ENCODE measurements at regions not wholly inside any gene's neighbourhood (a gene's known extent, or its start where the extent isn't known, plus 50 kb on each side); places are given as distances from the start of the nearest gene placed in this dataset.
"Not testable (repeated sequence)": the region's sequence is repeated elsewhere in the genome, so short reads cannot be mapped to it uniquely, and the experiment has no call there.

GRCh38 chr11:92168936-92169335 is 55.7 kb upstream of the FAT3 start:
- no peak for DNase-seq (ENCODE audit: extremely low read depth, low read depth, low spot score)

- no peak for DNase-seq (ENCODE audit: extremely low read depth, low read depth, low spot score)
These were observed 57.0 kb upstream of the FAT3 start for GRCh38 chr11:92167571-92167970.

- DNase-seq (ENCODE audit: extremely low read depth, low read depth, low spot score), result no peak
These were observed 58.3 kb upstream of the FAT3 start for GRCh38 chr11:92166335-92166734.

GRCh38 chr11:92163879-92164278 is 60.7 kb upstream of the FAT3 start:
- no peak for DNase-seq (ENCODE audit: extremely low read depth, low read depth, low spot score)

GRCh38 chr11:92162776-92163175 is 61.8 kb upstream of the FAT3 start:
- DNase-seq (ENCODE audit: extremely low read depth, low read depth, low spot score), result no peak

GRCh38 chr11:92159931-92160330 is 64.7 kb upstream of the FAT3 start:
- DNase-seq (ENCODE audit: extremely low read depth, low read depth, low spot score), result no peak

- not testable (repeated sequence) for DNase-seq (ENCODE audit: extremely low read depth, low read depth, low spot score)
These were observed 67.2 kb upstream of the FAT3 start for GRCh38 chr11:92157390-92157789.

- no peak for DNase-seq (ENCODE audit: extremely low read depth, low read depth, low spot score)
These were observed 70.0 kb upstream of the FAT3 start for GRCh38 chr11:92154611-92155010.

GRCh38 chr11:92154110-92154509 is 70.5 kb upstream of the FAT3 start:
- no peak for DNase-seq (ENCODE audit: extremely low read depth, low read depth, low spot score)

GRCh38 chr11:92153542-92153941 is 71.1 kb upstream of the FAT3 start:
- no peak for DNase-seq (ENCODE audit: extremely low read depth, low read depth, low spot score)

- DNase-seq (ENCODE audit: extremely low read depth, low read depth, low spot score), result no peak
These were observed 72.4 kb upstream of the FAT3 start for GRCh38 chr11:92152245-92152644.

GRCh38 chr11:92149996-92150395 is 74.6 kb upstream of the FAT3 start:
- no peak for DNase-seq (ENCODE audit: extremely low read depth, low read depth, low spot score)

GRCh38 chr11:92141725-92142124 is 82.9 kb upstream of the FAT3 start:
- DNase-seq (ENCODE audit: extremely low read depth, low read depth, low spot score), result no peak

- no peak for DNase-seq (ENCODE audit: extremely low read depth, low read depth, low spot score)
These were observed 83.5 kb upstream of the FAT3 start for GRCh38 chr11:92141159-92141558.

- no peak for DNase-seq (ENCODE audit: extremely low read depth, low read depth, low spot score)
These were observed 84.6 kb upstream of the FAT3 start for GRCh38 chr11:92140021-92140420.

- no peak for DNase-seq (ENCODE audit: extremely low read depth, low read depth, low spot score)
These were observed 86.3 kb upstream of the FAT3 start for GRCh38 chr11:92138296-92138695.

- no peak for DNase-seq (ENCODE audit: extremely low read depth, low read depth, low spot score)
These were observed 86.9 kb upstream of the FAT3 start for GRCh38 chr11:92137747-92138146.

- no peak for DNase-seq (ENCODE audit: extremely low read depth, low read depth, low spot score)
These were observed 87.8 kb upstream of the FAT3 start for GRCh38 chr11:92136797-92137196.

GRCh38 chr11:92131289-92131865 is 93.2 kb upstream of the FAT3 start:
- DNase-seq (ENCODE audit: extremely low read depth, low read depth, low spot score), result no peak

GRCh38 chr11:92130421-92130831 is 94.2 kb upstream of the FAT3 start:
- no peak for DNase-seq (ENCODE audit: extremely low read depth, low read depth, low spot score)

GRCh38 chr11:92129811-92130210 is 94.8 kb upstream of the FAT3 start:
- DNase-seq (ENCODE audit: extremely low read depth, low read depth, low spot score), result no peak

GRCh38 chr11:92128026-92128425 is 96.6 kb upstream of the FAT3 start:
- DNase-seq (ENCODE audit: extremely low read depth, low read depth, low spot score), result no peak

GRCh38 chr11:92125321-92125720 is 99.3 kb upstream of the FAT3 start:
- DNase-seq (ENCODE audit: extremely low read depth, low read depth, low spot score), result no peak

Measured in glomerular endothelial cell (primary cell).